ENCODE measurements at regions not wholly inside any gene's neighbourhood (a gene's known extent, or its start where the extent isn't known, plus 50 kb on each side); places are given as distances from the start of the nearest gene placed in this dataset.

GRCh38 chr6:5850848-5851255, 155.9 kb downstream of the NRN1 start:
- H3K4me3 ChIP-seq (ENCODE audit: low read depth, low read length): peak overlapping the region; percentile 47
- no peak for DNase-seq (ENCODE audit: low read depth)
- TF ChIP-seq CTCF (IDR thresholded peaks at IDR 0.05; ENCODE audit: insufficient read depth, low read depth, low read length, missing control alignments): no peak

GRCh38 chr6:5846889-5847288, 159.8 kb downstream of the NRN1 start:
- H3K4me3 ChIP-seq (ENCODE audit: low read depth, low read length): no peak overlapping the region
- DNase-seq (ENCODE audit: low read depth): peak; percentile 62
- TF ChIP-seq CTCF (IDR thresholded peaks at IDR 0.05; ENCODE audit: insufficient read depth, low read depth, low read length, missing control alignments): no peak

- no peak overlapping the region for H3K4me3 ChIP-seq (ENCODE audit: low read depth, low read length)
- TF ChIP-seq CTCF (IDR thresholded peaks at IDR 0.05; ENCODE audit: insufficient read depth, low read depth, low read length, missing control alignments): no peak
- DNase-seq (ENCODE audit: low read depth): no peak
Measured at GRCh38 chr6:5846335-5846734, 160.4 kb downstream of the NRN1 start.

- no peak for DNase-seq (ENCODE audit: low read depth)
- no peak overlapping the region for H3K4me3 ChIP-seq (ENCODE audit: low read depth, low read length)
- no peak for TF ChIP-seq CTCF (IDR thresholded peaks at IDR 0.05; ENCODE audit: insufficient read depth, low read depth, low read length, missing control alignments)
Measured at GRCh38 chr6:5843078-5843477, 163.6 kb downstream of the NRN1 start.

- no peak for DNase-seq (ENCODE audit: low read depth)
Measured at GRCh38 chr6:5840734-5841390, 165.9 kb downstream of the NRN1 start.

GRCh38 chr6:5838656-5839396, 167.9 kb downstream of the NRN1 start:
- no peak overlapping the region for H3K4me3 ChIP-seq (ENCODE audit: low read depth, low read length)
- no peak for TF ChIP-seq CTCF (IDR thresholded peaks at IDR 0.05; ENCODE audit: insufficient read depth, low read depth, low read length, missing control alignments)
- no peak for DNase-seq (ENCODE audit: low read depth)

More at GRCh38 chr6:5840734-5841390, 165.9 kb downstream of the NRN1 start:
- H3K4me3 ChIP-seq (ENCODE audit: low read depth, low read length): no peak overlapping the region
- no peak for TF ChIP-seq CTCF (IDR thresholded peaks at IDR 0.05; ENCODE audit: insufficient read depth, low read depth, low read length, missing control alignments)

Measured in GM12865 (cell line).